NCI-H2107 treated with DMSO at 0.1 percent for 48 hours (cell line): ENCODE measurements at regions not wholly inside any gene's neighbourhood (a gene's known extent, or its start where the extent isn't known, plus 50 kb on each side); places are given as distances from the start of the nearest gene placed in this dataset.

ENCODE experiments used
- DNase-seq: peaks from one replicate; lab custom pipeline; 2025; ENCODE audit not compliant: unreplicated experiment; lab: John Stamatoyannopoulos, UW

DNA sequence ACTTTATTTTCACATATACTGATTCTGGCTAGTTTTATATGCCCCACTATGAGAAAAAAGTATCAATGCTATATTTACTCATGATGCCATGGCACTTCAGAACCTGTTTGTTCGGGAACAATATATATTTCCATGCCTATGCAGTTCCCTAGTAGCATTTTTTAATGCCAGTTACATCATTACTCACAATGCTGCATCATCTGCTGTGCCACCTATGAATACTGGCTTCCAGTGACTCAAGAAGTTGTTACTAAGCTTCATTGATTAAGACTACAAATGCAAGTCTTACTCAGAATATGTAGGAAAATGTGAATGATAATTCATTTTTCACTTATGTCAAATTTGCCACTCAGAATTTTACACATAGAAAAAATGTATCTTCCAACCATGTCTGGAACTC lies 97.9 kb downstream of the MAFB start:
- DNase-seq: no peak

DNA sequence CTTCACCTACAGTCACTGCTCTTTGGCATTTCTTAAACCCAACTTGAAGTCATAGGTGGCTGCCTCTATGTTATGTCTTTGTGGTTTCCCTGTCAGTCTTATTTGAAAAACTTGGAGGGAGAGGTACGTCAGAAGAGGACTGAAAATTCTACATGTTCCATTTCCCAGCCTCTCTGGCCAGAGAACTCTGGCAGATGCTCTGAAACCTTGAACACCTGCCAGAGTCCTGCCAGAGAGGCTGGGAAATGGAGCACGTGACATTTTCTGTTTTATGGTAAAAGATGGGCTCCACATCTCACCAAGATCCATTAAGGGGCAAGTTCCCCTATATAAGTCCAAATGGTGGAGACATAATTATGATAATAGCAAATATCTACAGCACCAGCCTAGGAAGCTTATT lies 99.5 kb downstream of the MAFB start:
- DNase-seq: no peak

GRCh38 chr20:40588891-40589290 lies 100.1 kb downstream of the MAFB start:
- no peak for DNase-seq

GRCh38 chr20:40587038-40587437 lies 102.0 kb downstream of the MAFB start:
- DNase-seq: no peak

GRCh38 chr20:40584130-40584809 lies 104.8 kb downstream of the MAFB start:
- DNase-seq: no peak

DNA sequence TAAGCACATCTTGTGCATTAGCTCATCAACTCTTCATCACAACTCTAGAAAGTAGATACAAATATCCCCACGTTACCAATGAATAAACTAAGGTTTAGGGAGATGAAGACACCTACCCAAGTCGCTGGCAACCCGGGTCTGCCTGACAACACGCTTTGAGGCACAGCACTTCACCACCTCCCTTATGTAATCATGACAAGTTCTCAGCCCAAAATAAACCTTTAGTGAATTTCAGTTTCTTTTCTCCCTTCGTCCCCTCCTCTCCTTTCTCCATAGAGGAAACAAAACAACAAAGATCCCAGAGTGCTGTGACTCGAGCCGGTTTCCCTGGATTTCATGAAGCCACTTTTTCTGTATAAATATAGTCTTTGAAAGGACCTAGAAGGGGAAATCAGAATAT lies 105.4 kb downstream of the MAFB start:
- DNase-seq: no peak

GRCh38 chr20:40583205-40583604 lies 105.8 kb downstream of the MAFB start:
- no peak for DNase-seq

DNA sequence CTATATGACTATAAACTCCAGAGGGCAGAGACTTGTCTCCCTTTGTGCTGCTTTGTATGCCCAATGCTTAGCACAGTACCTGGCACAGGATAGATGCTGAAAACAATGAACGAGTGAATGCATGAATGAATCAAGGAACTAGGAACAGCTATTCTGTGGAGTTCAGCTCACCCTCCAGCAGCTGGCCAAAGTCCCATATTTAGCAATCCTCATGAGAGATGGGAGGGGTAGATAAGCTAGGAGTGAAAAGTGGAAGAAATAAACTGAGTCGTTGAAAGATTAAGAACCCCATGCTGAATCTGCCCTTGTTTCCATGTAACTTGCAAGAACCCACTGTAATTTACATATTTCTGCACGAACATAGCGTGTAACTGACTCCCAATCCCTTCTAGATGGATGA lies 106.5 kb downstream of the MAFB start:
- no peak for DNase-seq

DNA sequence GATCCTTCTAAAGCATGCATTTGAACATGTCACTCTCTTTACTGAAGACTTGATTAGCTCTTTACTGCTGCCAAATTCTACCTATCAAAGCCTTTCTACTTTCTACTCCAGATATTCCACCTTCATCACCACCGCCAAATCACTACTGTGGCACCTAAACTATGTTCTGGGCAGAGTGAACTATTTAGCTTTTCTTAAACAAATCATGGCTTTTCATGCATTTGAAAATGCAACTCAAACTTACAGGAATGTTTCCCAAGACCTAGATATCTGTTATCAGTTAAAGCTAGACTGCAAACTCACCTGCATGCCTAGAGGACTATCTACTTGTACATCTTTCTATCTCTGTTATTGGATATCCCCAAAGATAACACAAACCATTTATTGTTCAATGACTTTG lies 109.3 kb downstream of the MAFB start:
- DNase-seq: no peak

GRCh38 chr20:40578961-40579360 lies 110.1 kb downstream of the MAFB start:
- DNase-seq: no peak

DNA sequence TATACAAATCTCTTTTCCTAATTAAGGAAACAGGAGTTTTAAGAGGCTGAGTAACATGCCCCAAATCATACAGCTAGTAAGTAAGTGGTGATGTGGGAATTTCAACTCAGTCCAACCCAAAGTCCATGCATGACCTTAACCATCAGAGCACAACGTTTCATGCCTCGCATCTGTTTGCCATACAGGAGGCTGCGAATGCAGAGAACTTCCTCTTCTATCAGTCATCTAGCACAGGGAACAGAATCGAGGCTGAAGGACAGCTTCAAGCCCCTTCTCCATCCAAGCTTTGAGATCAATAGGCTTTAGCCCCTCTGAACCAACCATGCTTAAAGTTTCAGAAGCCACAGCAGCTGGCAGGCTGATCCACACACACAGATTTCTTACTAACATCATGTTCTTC lies 113.2 kb downstream of the MAFB start:
- no peak for DNase-seq

GRCh38 chr20:40572251-40572650 lies 116.8 kb downstream of the MAFB start:
- no peak for DNase-seq

- DNase-seq: no peak
Observed at GRCh38 chr20:40571639-40572038, 117.4 kb downstream of the MAFB start.

DNA sequence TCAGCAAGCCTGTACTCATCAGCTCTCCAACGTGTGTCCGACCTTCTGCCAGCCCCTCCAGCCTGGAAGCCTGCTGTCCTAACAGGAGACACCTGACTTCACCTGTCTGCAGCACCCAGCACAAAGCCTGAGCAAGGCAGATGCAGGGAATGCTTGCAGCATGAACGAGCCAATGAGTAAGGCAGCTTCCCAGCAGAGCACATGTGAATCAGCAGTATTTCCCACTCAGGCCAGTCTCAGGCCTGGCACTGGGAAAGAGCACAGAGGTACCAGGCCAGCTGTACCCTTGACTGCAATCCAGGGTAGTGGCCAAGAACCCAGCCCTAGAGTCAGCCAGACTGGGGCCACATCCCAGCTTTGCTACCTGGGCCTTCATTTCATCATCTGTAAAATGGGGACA lies 120.8 kb downstream of the MAFB start:
- no peak for DNase-seq

DNA sequence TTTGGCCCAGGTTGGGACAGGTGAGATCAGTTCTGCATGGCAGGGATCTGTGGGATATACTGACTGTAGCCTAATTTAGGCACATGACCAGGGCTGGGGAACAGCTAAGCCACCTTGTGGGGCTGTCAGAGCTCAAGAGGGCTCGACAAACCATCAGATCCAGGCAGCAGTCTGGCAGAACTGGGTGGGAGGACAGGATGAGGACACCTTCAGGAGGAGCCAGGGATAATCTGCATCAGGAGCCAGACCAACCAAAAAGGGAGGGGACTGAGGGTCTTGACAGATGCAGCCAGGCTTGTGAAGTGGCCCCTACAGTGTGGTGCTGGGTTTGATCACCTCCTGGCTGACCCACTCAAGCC lies 123.4 kb downstream of the MAFB start:
- no peak for DNase-seq

DNA sequence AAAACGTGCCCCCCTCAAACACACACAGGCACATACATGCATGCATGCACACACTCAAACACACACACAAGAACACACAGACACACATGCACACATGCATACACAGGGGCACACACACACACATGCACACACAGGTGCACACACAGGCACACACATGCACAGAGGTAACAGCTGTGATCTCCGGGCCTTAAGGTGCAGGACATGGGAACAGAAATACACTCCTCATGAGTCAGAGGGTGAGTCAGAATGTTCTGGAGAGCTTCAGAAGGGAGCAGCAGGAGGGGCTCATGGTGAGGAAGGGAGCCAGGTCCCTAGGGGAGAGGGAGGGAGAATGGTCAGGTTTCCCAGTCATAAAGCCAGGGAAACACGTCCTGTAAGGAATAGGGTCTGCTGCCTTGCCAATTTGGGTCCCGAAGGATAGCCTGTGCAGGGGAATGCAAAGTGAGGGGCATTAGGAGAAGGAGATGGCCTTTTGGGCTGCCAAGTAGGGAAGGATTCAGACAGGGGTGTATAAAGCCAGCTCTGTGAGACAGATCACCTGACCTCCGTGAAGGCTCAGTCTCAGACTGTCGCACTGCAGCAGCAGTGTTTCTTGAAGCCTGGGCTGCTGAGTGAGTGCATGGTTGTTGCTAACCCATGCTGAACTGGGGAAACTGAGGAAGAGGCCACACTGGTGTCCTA lies 123.9 kb downstream of the MAFB start:
- DNase-seq: no peak

DNA sequence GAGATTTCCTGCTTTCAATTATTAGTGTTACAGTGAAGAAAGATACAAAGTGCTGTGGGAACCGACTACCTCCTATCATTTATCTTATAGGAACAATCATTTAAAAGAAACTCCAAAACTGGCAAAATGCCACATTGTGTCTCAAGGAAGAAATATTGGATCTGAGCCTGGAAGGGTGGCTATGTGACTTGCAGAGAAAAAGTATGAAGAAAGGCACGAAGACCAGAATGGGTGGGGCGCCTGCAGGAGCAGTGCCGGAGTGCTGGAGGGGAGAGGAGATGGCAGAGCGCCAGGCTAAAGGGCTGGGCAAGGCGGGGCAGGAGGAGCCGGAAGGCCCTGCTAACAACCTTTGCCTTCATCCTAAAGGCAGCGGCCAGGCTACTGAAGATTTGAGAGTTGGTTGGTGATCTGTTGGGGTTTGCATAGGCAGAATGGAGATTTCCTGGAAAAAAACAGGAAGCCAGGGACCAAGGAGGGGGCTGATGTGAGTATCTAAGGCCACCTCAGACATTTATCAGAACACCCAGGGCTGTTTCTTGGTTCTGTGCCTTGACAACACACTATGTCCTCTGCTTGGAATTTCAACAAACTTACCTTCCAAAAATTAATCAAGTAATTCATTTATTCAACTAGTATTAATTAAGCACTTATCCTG lies 125.6 kb downstream of the MAFB start:
- DNase-seq: no peak

DNA sequence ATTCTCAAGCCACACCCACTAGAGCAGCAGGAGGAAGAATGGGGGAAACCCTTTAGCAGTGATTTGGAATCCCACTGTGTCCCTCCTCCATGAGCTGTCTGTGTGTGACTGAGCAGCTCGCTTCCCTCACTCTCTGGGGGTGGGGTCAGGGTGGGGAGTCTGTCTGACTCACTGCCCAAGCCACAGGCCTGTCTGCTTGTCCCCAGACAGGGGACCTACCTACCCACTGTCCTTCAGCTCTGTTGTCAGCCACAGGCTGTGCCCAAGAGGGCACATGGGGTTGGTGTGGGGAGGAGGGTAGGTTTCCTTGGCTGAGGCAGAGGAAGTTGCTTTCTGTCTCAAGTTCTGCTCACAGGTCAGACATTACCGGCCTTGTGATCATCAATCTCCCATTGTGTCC lies 127.0 kb downstream of the MAFB start:
- no peak for DNase-seq

DNA sequence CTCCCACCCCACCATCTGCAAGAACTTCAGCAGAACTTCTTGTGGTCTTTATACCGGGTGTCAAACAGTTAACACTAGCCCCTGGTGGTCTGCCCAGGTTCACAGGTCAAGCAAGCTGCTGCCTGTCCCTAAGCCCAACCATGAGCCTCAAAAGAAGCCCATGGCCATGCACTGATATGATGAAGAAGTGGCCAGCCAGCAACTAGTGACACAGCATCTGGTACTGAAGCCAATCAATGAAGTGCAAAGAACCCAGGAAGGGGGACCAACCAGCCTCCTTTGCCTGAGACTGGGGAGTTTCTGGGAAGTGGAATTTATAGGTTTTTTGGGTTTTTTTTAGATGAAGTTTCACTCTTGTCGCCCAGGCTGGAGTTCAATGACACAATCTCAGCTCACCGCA lies 127.8 kb downstream of the MAFB start:
- DNase-seq: no peak

GRCh38 chr20:40558212-40558611 lies 130.8 kb downstream of the MAFB start:
- DNase-seq: no peak

DNA sequence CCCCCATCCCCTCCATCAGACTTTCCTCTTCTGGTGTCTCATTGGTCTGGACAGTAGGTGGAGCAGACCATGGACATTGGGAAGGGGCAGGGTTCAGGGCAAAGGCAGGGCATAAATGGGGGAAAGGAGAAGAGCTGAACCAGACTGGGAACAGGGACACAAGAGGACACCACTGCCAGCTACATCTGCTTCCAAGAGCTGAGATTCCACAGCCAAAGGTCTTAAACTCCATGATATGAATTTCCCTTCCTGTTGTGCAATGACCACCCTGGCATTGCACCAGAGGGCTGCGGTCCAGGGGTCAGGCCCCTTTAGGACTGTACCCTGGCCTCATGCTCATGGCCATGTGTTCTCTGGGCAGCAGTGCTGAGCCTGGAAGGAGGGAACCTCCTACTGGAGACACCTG lies 137.9 kb downstream of the MAFB start:
- DNase-seq: no peak

- no peak for DNase-seq
Observed at GRCh38 chr20:40547483-40548091, 141.4 kb downstream of the MAFB start.
